ENCODE measurements at regions not wholly inside any gene's neighbourhood (a gene's known extent, or its start where the extent isn't known, plus 50 kb on each side); places are given as distances from the start of the nearest gene placed in this dataset.

DNA sequence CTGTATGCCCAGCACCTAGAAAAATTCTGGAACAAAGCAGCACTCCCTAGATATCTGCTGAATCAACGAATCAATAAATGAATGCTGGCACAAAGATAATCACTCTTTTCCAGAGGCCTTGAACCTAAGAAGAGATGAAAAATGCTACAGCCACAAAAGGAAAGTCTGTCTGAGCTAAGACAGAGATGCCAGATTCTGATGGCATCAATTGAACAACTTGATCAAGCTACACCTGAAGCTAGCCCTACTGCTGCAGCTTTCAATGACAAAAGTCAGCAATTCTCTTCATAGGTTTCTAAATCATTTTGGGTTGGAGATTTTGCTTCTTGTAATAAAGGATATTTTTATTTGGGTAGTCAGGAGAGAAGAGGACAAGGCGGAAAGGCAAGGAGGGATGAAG lies 305.0 kb upstream of the SULF2 start:
- Histone ChIP-seq H3K27ac (no peak overlapping the region), H3K9me3 (no peaks in the 10 kb centered on the region), H3K36me3 (no peaks in the 10 kb centered on the region), H3K27me3 (peaks cover 0 to 37% (median 0%) of the 10 kb centered on the region in 4 donors), H3K4me1 (no peaks in the 10 kb centered on the region), H3K4me3 (no peak overlapping the region)
- no peak for DNase-seq
- TF ChIP-seq, protein P1, sequence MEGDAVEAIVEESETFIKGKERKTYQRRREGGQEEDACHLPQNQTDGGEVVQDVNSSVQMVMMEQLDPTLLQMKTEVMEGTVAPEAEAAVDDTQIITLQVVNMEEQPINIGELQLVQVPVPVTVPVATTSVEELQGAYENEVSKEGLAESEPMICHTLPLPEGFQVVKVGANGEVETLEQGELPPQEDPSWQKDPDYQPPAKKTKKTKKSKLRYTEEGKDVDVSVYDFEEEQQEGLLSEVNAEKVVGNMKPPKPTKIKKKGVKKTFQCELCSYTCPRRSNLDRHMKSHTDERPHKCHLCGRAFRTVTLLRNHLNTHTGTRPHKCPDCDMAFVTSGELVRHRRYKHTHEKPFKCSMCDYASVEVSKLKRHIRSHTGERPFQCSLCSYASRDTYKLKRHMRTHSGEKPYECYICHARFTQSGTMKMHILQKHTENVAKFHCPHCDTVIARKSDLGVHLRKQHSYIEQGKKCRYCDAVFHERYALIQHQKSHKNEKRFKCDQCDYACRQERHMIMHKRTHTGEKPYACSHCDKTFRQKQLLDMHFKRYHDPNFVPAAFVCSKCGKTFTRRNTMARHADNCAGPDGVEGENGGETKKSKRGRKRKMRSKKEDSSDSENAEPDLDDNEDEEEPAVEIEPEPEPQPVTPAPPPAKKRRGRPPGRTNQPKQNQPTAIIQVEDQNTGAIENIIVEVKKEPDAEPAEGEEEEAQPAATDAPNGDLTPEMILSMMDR (IDR thresholded peaks at IDR 0.05): no peak
- TF ChIP-seq POLR2A (IDR thresholded peaks at IDR 0.05): no peak
- intact Hi-C loops (cut with DNase I): no loop called here
- WGBS, 2 donors: 76 to 81% methylated on average over 2 of the region's 2 CpGs

DNA sequence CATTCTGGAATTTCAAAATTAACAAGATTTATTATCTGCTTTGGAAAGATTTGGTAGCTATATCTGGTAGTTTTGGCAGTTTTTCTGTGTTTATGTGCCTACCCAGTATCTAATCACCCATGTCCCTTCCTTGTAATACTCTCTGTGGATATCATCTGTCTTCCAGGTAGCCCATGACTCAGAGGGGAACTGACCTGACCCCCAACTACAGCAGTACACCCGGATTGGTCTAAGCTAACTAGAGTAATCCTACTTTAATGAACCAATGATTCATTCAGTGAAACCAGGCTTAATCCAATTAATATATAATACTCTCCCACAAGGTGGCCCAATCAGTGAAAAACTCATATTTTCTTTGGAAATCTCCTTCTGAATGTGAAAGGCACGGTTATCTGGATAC lies 295.3 kb upstream of the SULF2 start:
- H3K27ac ChIP-seq: no peak overlapping the region
- TF ChIP-seq, protein P1 (IDR thresholded peaks at IDR 0.05): no peak
- no peak for TF ChIP-seq POLR2A (IDR thresholded peaks at IDR 0.05)
- H3K27me3 ChIP-seq: peaks cover 0 to 26% (median 0%) of the 10 kb centered on the region in 4 donors
- peaks cover 0 to 16% (median 0%) of the 10 kb centered on the region in 3 donors for H3K4me1 ChIP-seq
- H3K9me3 ChIP-seq: no peaks in the 10 kb centered on the region
- no peak for DNase-seq
- WGBS, 2 donors: 46 to 54% methylated on average over 2 of the region's 2 CpGs
- intact Hi-C loops (cut with DNase I): no loop called here
- no peak overlapping the region for H3K4me3 ChIP-seq
- no peaks in the 10 kb centered on the region for H3K36me3 ChIP-seq

DNA sequence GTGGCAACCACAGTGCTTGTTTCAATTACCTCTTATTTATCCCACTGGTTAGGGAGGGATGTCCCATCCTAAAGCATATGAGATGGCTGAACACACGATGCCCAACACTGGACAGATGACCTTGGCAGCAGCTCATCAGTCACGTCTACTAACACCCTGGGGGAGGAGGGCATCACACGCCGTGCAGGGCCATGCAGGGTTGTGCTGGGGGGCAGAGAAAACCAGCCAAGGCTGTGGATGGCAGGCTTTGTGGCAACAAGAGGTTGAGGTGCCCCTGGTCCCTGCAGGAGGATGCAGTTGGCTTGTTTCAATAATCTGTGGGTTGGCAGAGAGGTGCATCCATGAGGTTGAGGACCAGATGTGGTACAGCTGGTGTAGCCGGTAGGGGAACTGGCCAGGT lies 293.7 kb upstream of the SULF2 start:
- H3K9me3 ChIP-seq: no peaks in the 10 kb centered on the region
- H3K4me1 ChIP-seq: peaks cover 0 to 18% (median 0%) of the 10 kb centered on the region in 3 donors
- H3K4me3 ChIP-seq: no peak overlapping the region
- TF ChIP-seq POLR2A (IDR thresholded peaks at IDR 0.05): no peak
- TF ChIP-seq, protein P1 (IDR thresholded peaks at IDR 0.05): no peak
- no peaks in the 10 kb centered on the region for H3K36me3 ChIP-seq
- H3K27me3 ChIP-seq: peaks cover 0 to 26% (median 0%) of the 10 kb centered on the region in 4 donors
- intact Hi-C loops (cut with DNase I): no loop called here
- H3K27ac ChIP-seq: no peak overlapping the region
- DNase-seq: no peak
- WGBS, 2 donors: 40 to 100% methylated on average over 1 of the region's 5 CpGs

DNA sequence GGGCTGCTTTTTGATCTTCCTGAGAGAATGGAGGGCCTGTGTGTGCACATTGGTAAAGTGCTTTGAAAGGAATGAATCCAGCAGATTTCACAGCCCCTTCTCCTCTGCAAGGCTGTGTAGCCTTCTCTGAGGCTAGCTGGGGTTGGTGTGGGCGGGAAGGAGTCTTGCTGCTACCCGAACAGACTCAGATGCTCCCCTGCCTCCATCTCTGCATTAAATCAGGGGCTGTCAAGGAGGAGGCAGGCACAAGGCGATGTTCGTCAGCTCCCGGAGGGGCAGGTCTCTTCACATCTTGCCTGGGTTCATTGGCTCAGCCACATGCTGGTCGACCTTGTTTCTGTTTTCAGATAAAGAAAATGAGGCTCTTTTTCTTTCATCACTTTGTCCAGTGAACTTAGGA lies 291.5 kb upstream of the SULF2 start:
- WGBS, 2 donors: 61 to 80% methylated on average over 2 to 6 of the region's 6 CpGs
- H3K36me3 ChIP-seq: no peaks in the 10 kb centered on the region
- H3K27me3 ChIP-seq: peaks cover 0 to 26% (median 0%) of the 10 kb centered on the region in 4 donors
- H3K9me3 ChIP-seq: no peaks in the 10 kb centered on the region
- no peak overlapping the region for H3K27ac ChIP-seq
- no peak overlapping the region for H3K4me3 ChIP-seq
- no peak for DNase-seq
- TF ChIP-seq, protein P1 (IDR thresholded peaks at IDR 0.05): no peak
- no peak for TF ChIP-seq POLR2A (IDR thresholded peaks at IDR 0.05)
- intact Hi-C loops (cut with DNase I): no loop called here
- peaks cover 0 to 14% (median 0%) of the 10 kb centered on the region in 3 donors for H3K4me1 ChIP-seq

DNA sequence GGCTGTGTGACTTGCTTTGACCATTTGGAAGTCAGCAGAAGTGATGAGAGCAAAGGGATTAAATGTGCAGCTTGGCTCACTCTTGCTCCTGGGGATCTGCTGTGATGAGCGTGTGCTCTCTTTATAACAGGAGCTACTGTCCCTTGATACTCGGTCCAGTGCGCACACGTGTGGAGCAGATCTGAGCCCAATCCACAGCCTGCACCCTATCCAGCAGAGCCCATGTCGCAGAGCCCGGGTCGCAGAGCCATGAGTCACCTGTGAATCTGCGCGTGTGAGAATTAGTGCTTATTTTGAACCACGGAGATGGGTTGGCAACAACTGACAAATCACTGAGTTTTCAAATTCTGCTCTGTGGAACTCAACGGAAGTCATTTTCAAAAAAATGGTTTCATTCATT lies 291.0 kb upstream of the SULF2 start:
- no peak for DNase-seq
- Histone ChIP-seq H3K4me1 (peaks cover 0 to 15% (median 0%) of the 10 kb centered on the region in 3 donors), H3K4me3 (no peak overlapping the region), H3K27ac (no peak overlapping the region), H3K27me3 (peaks cover 0 to 26% (median 0%) of the 10 kb centered on the region in 4 donors), H3K36me3 (no peaks in the 10 kb centered on the region), H3K9me3 (no peaks in the 10 kb centered on the region)
- intact Hi-C loops (cut with DNase I): no loop called here
- 85 to 92% methylated on average over 10 to 11 of the region's 11 CpGs for WGBS, 2 donors
- TF ChIP-seq POLR2A (IDR thresholded peaks at IDR 0.05): no peak
- TF ChIP-seq, protein P1 (IDR thresholded peaks at IDR 0.05): no peak

All from esophagus squamous epithelium (tissue), 5 donors.